ENCODE measurements at regions not wholly inside any gene's neighbourhood (a gene's known extent, or its start where the extent isn't known, plus 50 kb on each side); places are given as distances from the start of the nearest gene placed in this dataset.
A peak's percentile ranks its signal among the peaks of the same experiment; 100 is the strongest.
"Not testable (repeated sequence)": the region's sequence is repeated elsewhere in the genome, so short reads cannot be mapped to it uniquely, and the experiment has no call there.

DNA sequence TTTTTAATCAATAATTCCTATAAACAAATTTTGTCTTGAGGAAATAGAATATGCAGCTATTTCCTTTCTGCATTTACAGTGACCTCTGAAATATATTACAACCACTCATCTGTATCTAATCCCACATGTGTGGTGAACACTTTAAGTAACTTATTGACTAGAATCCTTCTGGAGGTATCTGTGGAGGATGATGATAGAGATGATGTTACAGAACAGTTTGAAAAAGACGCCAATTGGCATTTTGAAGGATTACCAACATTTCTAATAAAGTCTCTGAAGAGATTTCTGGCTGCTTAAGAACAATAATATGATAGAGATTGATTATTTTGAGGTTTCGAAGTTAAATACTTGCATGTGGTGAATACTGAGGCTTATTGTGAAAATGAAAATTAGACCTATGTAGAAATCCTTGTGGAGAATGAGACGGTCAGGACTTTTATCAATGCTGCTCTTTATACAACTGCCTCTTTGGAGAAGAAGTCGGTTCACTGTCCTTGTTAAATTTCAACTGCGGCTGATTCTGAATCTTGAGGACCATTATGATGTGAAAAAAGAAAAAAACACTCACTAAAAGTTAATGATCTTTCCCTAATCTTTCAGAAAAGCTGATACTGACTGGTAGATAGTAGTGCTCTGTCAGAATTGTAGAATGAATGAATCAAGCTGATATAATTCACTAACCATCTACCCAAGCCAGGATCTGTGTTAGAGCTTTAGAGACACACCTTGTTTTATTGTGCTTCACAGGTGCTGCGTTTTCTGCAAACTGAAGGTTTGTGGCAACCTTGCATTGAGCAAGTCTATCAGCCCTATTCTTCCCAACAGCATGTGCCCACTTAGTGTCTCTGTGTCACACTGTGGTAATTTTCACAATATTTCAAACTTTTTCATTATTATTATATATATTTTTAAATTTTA lies 204.7 kb downstream of the SPRY1 start:
- DNase-seq (ENCODE audit: low spot score) = no peak

DNA sequence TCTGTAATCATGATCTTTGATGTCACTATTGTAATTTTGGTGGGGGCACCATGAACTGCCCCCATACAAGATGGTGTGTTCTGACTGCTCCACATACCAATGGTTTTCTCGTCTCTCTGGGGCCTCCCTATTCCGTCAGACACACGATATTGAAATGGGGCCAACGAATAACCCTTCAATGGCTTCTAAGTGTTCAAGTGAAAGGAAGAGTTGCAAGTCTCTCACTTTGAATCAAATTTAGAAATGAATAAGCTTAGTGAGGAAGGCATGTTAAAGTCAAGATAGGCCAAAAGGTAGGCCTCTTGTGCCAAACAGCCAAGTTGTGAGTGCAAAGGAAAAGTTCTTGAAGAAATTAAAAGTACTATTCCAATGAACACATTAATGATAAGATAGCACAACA lies 205.4 kb downstream of the SPRY1 start:
- no peak for DNase-seq (ENCODE audit: low spot score)

DNA sequence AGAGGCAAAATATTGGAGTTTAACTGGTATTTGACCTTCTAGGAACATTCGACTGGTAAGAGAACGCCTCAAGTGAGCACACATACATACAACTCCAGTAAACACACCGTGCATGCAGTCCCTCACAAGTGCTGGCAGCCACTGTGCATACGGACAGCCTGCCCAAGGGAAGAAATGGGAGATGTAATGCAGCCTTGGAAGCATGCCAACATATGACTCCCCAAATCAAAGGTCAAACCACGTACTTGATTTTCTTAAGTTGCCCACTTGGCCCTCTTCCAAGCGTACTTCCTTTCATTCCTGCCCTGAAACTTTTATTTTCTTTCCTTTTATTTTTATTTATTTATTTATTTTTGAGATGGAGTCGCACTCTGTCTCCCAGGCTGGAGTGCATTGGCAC lies 206.6 kb downstream of the SPRY1 start:
- no peak for DNase-seq (ENCODE audit: low spot score)

DNA sequence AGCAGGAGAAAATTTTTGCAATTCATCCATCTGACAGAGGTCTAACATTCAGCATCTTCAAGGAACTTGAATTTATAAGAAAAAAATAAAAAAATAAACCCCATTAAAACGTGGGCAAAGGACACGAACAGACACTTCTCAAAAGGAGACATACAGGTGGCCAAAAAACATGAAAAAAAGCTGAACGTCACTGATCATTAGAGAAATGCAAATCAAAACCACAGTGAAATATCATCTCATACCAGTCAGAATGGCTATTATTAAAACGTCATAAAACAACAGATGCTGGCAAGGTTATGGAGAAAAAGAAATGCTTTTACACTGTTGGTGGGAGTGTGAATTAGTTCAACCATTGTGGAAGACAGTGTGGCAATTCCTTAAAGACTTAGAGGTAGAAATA lies 209.2 kb downstream of the SPRY1 start:
- DNase-seq (ENCODE audit: low spot score) = not testable (repeated sequence)

DNA sequence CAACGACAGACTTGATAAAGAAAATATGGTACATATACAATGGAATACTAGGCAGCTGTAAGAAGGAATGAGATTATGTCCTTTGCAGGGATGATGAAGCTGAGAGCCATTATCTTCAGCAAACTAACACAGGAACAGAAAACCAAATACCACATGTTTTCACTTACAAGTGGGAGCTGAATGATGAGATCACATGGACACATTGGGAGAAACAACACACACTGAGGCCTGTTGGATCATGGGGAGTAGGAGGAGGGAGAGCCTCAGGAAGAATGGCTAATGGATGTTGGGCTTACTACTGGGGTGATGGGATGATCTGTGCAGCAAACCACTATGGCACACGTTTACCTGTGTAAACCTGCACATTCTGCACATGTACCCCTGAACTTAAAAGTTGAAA lies 209.7 kb downstream of the SPRY1 start:
- DNase-seq (ENCODE audit: low spot score) = no peak

DNA sequence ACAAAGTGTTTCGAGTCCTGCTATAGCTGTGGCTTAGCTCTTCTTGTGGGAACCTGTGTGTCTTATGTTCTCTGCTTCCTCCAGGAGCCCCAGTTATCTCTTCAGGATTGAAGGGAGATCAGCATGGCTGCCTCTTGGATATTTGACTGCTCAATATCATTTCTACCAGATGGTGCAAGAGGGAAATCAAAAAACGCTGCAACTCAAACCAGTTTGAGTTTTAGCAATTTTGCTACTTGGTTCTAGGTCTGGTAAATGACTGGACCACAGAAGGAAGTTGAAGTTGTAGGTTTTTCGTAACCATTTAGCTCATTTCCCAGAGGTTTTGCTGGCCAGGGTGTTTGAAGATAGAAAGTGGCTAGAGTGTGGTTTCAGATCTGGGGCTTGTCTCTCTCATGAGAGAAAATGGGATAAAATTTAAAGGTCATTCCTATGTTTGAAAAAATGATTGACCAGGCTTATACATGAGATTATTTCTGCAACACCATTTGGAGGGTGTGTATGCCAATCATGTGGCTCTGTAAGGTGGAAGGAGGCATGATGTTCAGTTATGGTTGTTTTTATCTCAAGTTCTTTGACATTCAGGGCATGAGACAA lies 210.4 kb downstream of the SPRY1 start:
- DNase-seq (ENCODE audit: low spot score) = no peak

DNA sequence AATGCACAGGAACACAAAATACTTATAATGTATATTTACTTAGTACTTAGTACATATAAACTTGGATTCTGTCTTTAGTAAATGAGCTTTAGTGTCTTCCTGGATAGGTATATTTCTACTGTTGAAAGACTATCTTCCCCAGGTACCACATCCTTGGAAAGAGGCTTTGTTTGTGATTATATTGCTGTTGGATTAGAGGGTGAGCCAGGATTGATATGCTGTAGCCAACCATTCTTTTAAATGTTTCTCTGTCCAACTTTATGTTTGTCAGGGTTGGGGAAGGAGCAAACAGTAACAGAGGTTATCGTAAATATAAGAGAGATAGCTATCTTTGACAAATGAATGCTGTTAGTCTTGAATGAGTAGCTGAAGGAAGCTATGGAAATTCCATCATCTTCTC lies 213.2 kb downstream of the SPRY1 start:
- DNase-seq (ENCODE audit: low spot score) = no peak

DNA sequence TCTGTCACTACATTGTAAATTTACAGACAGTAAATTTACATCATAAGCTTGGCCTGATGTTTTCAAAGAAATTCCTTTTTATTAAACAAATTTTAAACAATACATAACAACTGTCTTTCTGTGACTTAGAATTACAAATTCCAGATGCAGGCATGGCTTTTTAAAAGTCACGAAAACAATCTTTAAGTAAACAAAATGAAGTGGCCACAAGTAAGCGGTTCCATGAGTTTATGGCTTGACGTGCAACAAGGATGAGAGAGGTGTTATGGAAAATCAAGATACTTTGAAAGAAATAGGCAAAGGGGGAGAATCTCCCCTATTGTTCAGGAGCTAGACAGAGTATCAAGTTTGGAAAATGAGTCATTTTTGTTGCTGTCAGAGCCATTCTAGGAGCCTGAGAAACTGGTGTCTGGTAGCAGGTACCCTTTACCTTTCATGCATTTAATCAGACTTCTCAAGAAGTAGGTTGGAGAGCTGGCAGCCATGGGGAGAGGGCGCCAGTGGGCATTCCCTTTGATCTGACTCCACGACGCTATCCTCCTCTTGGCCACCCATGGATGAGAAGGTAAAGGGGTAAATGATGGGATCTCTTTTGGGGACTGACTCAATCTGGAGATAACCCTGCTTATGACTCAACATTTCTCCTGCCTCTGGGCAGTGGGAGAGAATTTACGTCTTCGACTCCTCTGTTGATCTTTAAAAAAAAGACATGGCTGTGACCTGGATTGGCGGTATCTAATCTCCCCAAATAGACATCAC lies 217.2 kb downstream of the SPRY1 start:
- DNase-seq (ENCODE audit: low spot score) = no peak

DNA sequence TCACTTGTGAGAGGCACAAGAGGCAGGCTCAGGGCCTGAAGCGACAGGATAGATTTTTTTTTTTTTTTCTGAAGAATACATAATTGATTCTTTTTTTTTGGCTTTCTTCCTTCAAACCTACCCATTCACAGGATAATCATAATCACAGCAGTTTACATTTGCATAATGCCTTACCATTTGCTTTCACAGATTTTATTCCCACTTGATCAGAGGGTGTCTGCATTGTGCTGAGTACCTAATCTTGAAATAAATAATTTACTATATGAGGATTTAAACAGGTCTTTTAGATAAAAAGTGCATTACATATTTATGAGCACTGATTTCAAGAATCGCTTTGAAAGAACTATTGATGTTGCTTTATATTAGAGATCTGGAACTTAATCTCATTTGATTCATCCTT lies 219.3 kb downstream of the SPRY1 start:
- no peak for DNase-seq (ENCODE audit: low spot score)

DNA sequence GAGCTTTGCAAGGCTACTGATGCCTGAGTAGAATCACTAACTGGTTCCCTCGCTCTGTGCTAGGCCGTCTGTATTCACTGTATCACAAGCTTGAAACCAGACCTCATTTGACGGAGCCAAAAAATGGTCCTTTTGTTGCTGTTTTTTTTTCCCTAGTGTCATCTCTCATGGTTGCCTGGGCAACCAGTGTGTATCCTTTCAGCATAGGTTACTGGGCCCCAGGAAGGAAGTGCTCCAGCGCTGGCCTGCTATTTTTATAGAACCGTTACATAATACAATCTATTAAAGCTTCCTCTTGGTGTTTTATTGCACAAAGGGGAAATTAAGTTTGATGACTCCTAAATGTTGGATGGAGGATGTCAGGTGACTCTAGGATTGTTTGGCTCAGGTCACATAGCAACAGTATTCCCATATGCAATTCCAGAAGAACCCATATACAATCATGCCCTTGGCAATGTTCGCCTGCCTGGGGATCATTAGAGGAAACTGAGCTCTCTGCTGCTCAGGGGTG lies 220.4 kb downstream of the SPRY1 start:
- DNase-seq (ENCODE audit: low spot score) = peak; percentile 28

DNA sequence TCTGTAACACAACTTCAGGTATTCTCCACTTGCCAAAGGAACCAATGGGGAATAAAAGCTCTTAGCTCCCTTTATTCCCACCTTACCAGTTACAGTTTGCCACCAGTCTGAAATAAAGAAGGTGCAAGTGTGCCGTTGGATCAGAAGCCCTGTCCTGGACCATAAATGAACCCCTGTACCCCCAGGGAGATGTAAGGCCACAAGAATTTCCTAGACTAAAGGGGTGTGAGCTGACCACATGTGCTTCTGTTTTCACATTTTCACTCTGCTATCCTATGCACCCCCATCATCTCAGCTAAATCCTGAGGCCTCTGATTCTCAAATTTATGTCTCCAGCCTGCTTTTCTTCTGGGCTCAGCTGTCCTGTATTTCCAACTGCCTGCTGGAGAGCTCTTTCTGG lies 221.2 kb downstream of the SPRY1 start:
- DNase-seq (ENCODE audit: low spot score) = no peak

DNA sequence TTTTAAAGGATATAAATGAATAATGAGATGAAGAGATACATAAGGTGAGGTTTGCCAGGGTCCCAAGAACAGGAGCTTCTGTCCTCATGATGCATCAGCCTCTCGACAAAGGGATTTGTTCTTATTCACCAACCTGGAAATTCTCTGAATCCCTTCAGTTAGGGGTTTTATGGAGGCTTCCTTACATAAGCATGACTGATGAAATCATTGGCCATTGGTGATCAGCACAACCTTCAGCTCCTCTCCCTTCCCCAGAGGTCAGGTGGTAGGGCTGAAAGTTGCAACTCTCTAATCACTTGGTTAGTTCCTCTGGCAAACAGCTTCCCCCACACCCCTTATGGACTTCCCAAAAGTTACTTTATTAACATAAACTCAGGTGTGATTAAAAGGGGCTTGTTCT lies 222.0 kb downstream of the SPRY1 start:
- no peak for DNase-seq (ENCODE audit: low spot score)

DNA sequence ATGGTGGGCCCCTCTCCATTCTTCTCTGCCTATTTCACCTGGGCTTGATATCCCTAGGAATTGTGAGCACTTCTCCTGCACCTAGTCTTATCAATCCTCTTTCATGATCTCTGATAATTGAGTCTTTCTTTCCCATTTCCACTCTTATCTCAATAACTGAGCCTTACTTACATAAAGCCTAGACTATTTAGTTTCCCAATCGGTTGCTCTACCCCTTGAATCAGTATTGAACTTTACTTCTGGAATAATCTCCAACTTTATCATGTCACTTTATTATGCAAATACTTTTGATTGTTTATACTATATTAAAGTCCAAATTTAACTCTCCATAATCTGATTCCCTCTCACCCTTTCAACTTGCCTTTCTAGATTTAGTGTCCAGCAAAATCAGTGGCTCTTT lies 222.7 kb downstream of the SPRY1 start:
- DNase-seq (ENCODE audit: low spot score) = no peak

DNA sequence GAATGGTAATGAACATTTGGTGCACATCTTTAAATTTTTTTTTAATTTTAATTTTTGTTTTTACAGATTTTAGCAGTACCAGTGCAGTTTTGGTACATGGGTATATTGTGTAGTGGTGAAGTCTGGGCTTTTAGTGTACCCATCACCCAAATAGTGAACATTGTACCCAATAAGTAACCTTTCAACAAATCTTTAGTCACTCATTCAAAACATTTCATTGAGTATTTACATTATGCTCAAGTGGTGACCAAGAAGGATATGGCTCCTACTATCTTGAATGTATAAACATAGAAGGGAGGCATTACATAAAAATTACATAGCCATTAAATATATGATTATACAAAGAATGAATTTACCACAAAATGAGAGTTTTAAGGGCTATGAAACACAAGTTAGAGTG lies 223.3 kb downstream of the SPRY1 start:
- no peak for DNase-seq (ENCODE audit: low spot score)

DNA sequence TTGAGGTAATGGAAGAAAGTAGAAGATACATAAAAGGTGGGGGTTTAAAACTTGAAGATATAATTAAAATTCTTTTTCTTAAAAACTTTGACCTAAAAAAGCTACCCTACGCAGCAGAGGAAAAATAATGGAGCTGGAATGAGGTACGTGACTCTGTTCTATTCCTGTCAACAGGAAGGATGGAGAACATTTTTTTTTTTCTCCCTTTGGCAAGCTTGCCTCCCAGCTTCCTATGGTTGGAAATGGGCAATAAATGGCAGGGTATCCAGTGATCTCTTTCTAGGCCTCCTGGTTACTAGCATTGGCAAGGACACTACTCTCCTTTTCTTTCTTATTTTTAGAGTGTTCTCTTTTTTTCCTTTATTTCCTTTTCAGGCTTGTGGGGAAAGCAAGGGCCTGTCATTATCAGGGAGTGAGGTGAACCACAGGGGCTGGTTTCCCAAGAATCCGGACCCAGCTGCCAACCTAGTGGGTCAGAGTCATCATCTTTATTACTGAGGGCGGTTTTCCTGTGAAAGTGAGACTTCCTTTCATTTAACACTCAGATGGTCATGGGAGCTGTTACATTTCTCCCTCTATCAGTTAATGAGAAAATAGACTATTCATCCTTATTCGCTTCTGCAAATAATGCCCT lies 224.6 kb downstream of the SPRY1 start:
- no peak for DNase-seq (ENCODE audit: low spot score)

DNA sequence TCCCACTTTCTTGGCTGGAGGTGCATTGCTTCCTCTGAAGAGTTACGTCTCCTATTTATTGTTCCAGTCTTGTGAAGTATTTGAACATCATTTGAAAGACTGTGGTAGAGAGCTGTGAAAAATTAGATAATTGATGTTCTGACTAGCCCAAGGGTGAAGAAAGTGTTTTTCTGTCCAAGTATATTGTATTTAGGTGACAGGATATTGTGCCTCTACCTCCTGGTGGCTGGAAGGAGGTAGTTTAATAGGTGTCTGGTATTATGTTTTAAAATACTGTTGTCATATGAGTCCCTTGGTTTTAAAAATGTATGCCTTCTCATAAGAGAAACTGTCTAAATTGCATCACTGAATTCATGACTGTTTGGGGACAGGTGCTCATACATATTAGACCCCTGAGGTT lies 226.0 kb downstream of the SPRY1 start:
- DNase-seq (ENCODE audit: low spot score) = no peak

DNA sequence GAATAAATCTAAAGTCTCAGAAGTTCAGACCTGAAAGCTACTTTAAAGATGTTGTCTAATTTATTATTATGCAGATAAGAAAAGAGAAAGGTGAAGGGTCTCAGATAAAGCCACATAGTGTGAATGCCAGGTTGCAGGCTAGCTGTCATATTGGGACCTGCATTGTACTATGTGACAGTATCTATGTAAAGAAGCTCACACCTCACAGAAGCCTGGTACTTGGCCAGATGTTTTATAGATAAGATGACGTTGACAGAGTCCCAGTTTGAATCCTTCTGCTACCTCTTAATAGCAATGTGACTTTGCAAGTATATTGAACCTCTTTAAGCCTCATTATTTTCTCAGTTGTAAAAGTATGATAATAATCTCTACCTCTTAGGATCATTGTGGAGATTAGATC lies 227.0 kb downstream of the SPRY1 start:
- no peak for DNase-seq (ENCODE audit: low spot score)

DNA sequence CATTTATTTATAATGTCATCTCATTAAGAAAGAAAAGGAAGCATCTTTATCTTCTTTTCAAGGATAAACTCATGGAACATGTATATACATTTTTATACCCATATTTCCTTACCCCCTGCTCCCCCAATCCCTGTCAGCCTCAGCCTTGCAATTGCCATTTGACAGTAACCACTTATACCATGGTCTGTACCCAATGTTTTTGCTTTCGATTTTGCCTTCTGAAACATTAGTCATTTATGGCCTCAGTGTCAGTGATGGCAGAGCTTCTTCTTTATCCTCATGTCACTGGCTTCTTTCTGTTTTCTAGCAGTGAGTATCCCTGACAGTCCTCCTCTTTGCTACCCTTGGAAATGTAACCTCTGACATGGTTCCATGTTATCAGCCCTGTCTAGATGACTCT lies 228.4 kb downstream of the SPRY1 start:
- no peak for DNase-seq (ENCODE audit: low spot score)

DNA sequence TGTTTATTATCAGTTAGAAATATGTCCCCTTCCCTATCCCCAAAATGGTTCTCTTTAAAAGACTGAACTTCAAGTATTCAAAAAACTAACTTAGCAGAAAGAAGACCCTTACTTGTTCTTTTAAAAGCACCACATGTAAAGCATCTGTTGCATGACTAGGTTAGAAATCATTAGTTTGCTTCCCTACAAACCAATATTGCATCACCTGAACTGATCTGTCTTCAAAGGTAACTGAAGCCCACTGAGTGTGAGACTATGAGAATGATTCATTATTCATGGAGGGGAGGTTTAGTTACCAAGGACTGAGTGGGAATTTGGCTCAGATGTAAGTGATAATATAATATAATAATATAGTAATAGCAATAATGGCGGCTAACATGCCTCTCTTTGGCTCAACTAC lies 231.7 kb downstream of the SPRY1 start:
- DNase-seq (ENCODE audit: low spot score) = no peak

DNA sequence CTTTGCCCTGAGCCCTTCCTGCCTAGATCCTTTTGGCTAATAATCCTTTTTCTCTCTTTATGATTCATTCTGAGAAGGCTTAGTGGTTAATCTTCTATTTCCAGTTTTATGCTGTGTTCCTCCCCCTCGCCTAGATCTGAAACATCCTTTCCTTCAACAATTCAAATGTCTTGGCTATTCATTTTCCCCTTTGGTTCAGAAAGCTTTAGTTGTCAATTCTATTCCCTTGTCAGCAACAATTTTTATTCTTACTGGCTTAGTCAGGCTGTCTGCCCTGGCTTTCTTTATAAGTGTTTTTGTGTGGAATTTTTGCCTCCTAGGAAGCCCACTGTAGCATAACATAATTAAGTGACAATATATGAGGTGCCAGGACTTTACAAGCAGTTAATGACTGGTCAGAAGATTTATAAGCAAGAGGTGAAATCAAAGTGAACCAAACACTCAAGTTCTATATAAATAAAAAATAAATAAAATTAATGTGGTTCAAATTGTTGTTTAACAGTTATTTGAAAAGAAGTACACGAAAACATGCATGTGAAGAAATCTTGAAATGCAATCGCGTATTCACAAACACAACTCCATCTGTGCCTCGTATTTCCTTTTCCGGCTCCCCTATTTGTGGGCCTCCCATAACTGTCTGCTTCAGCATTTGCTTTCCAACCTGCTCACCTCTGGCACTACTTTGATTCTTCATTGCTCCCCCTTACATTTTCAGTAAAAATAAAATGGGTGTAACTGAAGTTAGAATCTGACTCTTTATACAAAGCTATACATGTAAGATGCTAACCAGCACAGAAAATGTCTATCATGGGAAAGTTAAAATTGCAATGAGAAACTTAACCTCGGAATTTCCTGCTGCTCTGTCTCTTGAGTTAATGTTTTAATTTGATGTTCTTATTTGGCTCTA lies 235.4 kb downstream of the SPRY1 start:
- DNase-seq (ENCODE audit: low spot score) = no peak

DNA sequence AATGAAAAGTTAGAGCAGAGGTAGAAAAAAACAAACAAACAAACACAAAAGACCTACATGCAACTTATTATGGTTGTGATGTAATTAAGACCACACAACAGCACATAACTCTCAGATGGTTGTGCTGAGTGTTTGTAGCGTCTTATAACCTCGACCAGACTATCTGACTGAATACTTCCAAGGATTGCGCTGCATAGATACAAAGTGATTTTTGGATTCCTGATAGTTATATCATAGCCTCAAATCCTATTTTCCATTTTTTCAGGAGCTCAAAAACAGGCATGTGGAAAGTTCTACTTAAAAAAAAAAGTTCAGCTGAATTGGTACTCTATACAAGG lies 236.1 kb downstream of the SPRY1 start:
- DNase-seq (ENCODE audit: low spot score) = no peak
